DMS53 treated with DMSO at 0.1 percent for 48 hours (cell line): ENCODE measurements at regions not wholly inside any gene's neighbourhood (a gene's known extent, or its start where the extent isn't known, plus 50 kb on each side); places are given as distances from the start of the nearest gene placed in this dataset.
"Not testable (repeated sequence)": the region's sequence is repeated elsewhere in the genome, so short reads cannot be mapped to it uniquely, and the experiment has no call there.

Experiments
- DNase-seq: peaks from one replicate; lab custom pipeline; 2025; ENCODE audit not compliant: unreplicated experiment; lab: John Stamatoyannopoulos, UW

DNA sequence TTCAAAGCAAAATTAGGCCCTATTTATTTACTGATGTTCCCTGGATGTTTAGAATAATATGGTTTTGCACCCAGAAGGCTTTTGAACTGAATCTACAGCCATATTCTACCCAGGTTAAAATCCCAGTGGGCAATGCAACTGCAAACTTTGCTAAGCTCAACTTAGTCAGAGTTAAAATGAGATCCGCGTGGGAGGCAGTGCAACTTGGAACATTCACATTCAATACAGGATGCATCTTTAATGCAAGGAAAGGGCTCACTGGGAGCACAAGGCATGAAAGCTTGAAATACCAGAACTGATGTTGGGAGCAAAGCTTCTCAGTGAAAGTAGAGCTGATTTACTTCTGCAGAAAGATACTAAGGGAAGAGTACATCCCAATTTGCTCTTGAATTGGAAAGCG, 281.2 kb upstream of the DEFB112 start:
- DNase-seq, result no peak

GRCh38 chr6:50333696-50334095, 284.0 kb upstream of the DEFB112 start:
- no peak for DNase-seq

- DNase-seq, result no peak
Measured at GRCh38 chr6:50337532-50338122, 287.9 kb upstream of the DEFB112 start.

DNA sequence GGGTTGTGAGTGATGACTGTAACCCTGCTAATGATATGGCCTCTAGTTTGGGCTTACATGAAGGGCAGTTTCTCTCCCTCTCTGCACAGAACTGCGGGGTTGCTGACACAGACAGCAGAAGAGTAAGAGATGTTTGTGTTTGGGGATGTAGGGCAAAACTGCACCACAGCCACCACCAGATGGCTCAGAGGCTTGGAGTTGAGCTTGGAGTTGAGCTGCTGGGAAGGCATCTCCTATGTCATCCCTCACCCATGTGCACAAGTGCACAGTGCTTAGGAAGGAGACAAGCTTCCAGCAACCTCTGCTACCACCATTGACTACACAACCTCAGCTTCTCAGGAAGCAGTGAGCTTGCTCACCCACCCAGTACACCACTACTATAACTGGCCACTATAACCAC, 303.9 kb upstream of the DEFB112 start:
- DNase-seq, result no peak

- no peak for DNase-seq
Measured at GRCh38 chr6:50358113-50358512, 308.4 kb upstream of the DEFB112 start.

DNA sequence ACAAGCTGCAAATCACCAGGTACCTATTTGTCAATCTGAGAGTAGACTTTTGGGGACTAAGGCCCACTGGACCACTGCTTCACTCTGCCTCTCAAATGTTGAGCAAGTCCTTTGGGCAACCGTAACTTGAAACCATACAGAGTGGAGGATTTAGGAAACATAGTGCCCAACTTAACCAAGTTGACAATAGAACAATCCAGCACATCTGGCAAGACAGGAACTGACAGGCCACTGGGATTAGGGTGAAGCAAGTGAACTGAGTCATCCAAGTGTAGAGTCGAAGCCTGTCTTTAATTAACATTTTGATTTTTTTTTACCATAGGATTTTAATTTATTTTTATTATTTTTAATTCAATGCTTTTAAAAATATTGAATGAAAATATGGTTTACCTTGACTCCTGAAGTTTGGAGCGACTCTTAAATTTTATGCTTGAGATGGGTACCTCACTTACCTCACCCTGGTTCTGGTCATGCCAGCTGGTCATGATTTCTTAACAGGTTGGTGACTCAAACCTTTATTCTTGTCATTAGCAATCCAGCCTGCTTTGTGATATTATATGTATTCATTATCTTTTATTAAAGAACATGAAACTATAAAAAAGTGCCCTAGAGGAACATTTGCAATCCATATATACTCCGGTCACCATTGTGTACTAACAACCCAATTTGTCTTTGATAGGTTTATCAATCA, 312.1 kb upstream of the DEFB112 start:
- no peak for DNase-seq

DNA sequence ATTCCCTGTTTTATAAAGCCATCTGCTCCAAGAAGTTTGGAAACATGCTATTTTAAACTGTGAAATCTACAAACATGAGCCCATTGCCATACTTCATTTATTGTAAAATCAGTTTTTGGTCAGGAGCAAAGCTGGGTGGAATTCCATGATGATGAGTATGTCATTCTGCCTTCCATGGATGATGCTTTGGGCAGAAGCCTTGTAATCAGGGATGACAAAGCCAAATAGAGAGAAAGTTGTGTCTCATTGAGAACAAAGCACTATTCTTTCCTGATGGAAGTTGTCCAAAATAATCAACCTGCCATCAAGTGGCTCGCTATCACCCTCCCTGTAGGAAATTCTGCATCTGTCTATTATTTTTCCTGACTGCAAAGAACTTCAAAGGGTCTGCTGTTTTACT, 313.0 kb upstream of the DEFB112 start:
- no peak for DNase-seq

GRCh38 chr6:50369996-50370395, 320.3 kb upstream of the DEFB112 start:
- DNase-seq, result no peak

- peak; percentile 32 for DNase-seq
Measured at GRCh38 chr6:50380406-50381098, 330.8 kb upstream of the DEFB112 start.

DNA sequence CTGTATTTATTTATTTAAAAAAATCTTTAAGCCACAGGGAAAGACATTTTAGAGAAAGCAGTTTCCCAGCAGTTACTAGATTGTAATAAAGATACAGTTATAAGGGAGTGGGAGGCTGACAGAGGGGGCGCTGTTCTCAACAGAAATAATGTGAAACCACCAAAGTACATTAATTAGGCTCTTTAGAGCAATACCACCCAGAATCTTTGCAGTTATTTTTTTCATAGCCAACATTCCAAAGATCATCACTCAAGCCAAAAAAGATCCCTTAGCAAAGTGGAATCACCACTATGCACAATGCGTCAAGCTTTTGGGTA, 331.3 kb upstream of the DEFB112 start:
- peak; percentile 10 for DNase-seq

- DNase-seq, result no peak
Measured at GRCh38 chr6:50390416-50390815, 322.9 kb upstream of the TFAP2D start.

- not testable (repeated sequence) for DNase-seq
Measured at GRCh38 chr6:50394139-50394538, 319.2 kb upstream of the TFAP2D start.

GRCh38 chr6:50404643-50405042, 308.7 kb upstream of the TFAP2D start:
- no peak for DNase-seq

- DNase-seq, result no peak
Measured at GRCh38 chr6:50410579-50410978, 302.7 kb upstream of the TFAP2D start.

GRCh38 chr6:50421041-50421440, 292.3 kb upstream of the TFAP2D start:
- DNase-seq, result not testable (repeated sequence)

DNA sequence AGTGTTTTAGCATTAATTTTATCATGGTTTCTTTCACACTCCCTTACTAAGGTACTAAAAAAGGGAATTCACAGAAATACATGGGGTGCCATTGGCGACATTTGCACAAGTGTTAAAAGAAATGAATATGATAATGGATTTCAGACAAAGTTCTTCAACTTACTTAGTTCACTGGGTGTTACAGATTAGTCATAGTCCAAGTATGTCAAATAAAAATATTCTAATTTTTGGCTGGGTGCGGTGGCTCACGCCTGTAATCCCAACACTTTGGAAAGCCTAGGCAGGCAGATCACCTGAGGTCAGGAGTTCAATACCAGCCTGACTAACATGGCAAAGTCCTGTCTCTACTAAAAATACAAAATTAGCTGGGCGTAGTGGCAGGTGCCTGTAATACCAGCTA, 286.1 kb upstream of the TFAP2D start:
- no peak for DNase-seq

- DNase-seq, result no peak
Measured at GRCh38 chr6:50437901-50438300, 275.4 kb upstream of the TFAP2D start.

- no peak for DNase-seq
Measured at GRCh38 chr6:50442531-50443040, 270.7 kb upstream of the TFAP2D start.

DNA sequence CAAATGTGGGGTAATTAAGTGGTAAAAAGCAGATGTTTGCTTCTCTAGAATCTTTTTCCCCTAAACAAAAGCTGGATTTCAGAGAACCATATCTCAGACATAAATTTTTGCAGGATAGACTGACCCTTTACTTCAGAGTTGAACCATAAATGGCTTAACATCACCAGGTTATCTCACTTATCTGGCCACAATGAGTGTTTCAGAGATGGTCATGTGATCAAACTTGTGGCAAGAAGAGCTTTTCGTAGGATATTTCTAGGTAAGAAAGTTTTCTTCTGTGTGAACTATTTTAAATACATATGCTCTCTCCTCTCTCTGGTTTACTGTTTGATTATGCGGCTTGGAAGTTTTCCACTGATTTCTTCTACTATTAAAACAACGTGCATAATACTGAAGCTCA, 270.2 kb upstream of the TFAP2D start:
- no peak for DNase-seq

DNA sequence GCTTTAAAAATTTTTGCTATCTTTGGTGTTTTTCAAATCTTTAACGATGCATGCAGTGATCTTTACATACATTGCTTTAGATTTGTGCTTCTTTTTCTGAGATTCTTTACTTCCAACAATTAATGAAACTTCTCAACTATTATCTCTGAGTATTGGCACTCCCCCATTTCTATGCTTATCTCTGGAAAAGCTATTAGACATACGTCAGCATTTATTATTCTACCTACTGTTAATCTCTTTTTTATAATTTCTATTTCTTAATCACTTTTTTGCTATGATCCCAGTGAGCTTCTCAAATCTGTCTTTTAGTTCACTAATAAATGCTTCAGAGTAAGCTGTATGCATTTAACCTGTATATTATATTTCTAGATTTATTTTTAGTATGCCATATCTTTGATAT, 264.2 kb upstream of the TFAP2D start:
- no peak for DNase-seq

GRCh38 chr6:50451826-50452400, 261.4 kb upstream of the TFAP2D start:
- DNase-seq, result no peak

DNA sequence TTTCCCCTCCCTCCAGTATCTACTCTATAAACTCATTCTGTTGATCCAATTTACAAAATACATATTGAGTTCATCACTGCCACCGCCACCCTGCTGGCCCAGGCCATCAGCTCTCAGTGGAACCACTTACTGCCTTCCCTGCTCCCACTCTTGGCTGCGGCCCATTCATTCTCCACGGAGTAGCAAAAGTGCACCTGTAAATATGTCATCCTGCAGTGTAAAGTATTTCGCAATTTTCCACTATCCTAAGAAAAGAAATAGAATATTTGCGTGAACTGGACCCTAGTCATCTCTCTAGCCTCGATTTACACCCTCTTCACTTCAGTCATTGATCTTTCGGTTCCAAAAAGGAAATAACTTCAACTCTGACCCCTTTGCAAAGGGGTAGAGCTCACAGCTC, 258.3 kb upstream of the TFAP2D start:
- no peak for DNase-seq
